HG03103 (cell line): ENCODE measurements at regions not wholly inside any gene's neighbourhood (a gene's known extent, or its start where the extent isn't known, plus 50 kb on each side); places are given as distances from the start of the nearest gene placed in this dataset.
A peak's percentile ranks its signal among the peaks of the same experiment; 100 is the strongest.
"Not testable (repeated sequence)": the region's sequence is repeated elsewhere in the genome, so short reads cannot be mapped to it uniquely, and the experiment has no call there.

Experiments
- ATAC-seq: cut with Tn5 transposase; IDR thresholded peaks from one replicate; pipeline ENCODE4 v1.9.1; 2021; ENCODE audit warnings: low read depth; ENCODE audit not compliant: unreplicated experiment

GRCh38 chr4:164262508-164262907, 491.4 kb upstream of the SMIM31 start:
- not testable (repeated sequence) for ATAC-seq

GRCh38 chr4:164277414-164277813, 476.5 kb upstream of the SMIM31 start:
- not testable (repeated sequence) for ATAC-seq

- ATAC-seq: no peak
Observed at GRCh38 chr4:164287173-164287572, 466.8 kb upstream of the SMIM31 start.

- ATAC-seq: no peak
Observed at GRCh38 chr4:164288578-164288977, 465.4 kb upstream of the SMIM31 start.

GRCh38 chr4:164293203-164293602, 460.7 kb upstream of the SMIM31 start:
- ATAC-seq: no peak

GRCh38 chr4:164293743-164294142, 460.2 kb upstream of the SMIM31 start:
- no peak for ATAC-seq

GRCh38 chr4:164301430-164301829, 452.5 kb upstream of the SMIM31 start:
- no peak for ATAC-seq

GRCh38 chr4:164304101-164304639, 449.8 kb upstream of the SMIM31 start:
- peak; percentile 73 for ATAC-seq

GRCh38 chr4:164304861-164305260, 449.1 kb upstream of the SMIM31 start:
- no peak for ATAC-seq

GRCh38 chr4:164307262-164307661, 446.7 kb upstream of the SMIM31 start:
- no peak for ATAC-seq

GRCh38 chr4:164312671-164313070, 441.3 kb upstream of the SMIM31 start:
- no peak for ATAC-seq

- no peak for ATAC-seq
Observed at GRCh38 chr4:164313853-164314252, 440.1 kb upstream of the SMIM31 start.

GRCh38 chr4:164318350-164318749, 435.6 kb upstream of the SMIM31 start:
- ATAC-seq: no peak

GRCh38 chr4:164319688-164320087, 434.2 kb upstream of the SMIM31 start:
- no peak for ATAC-seq

GRCh38 chr4:164320847-164321246, 433.1 kb upstream of the SMIM31 start:
- no peak for ATAC-seq

GRCh38 chr4:164326056-164326455, 427.9 kb upstream of the SMIM31 start:
- ATAC-seq: no peak

- no peak for ATAC-seq
Observed at GRCh38 chr4:164337219-164337944, 416.5 kb upstream of the SMIM31 start.

- no peak for ATAC-seq
Observed at GRCh38 chr4:164343472-164343976, 410.4 kb upstream of the SMIM31 start.

GRCh38 chr4:164345756-164346155, 408.2 kb upstream of the SMIM31 start:
- no peak for ATAC-seq

- no peak for ATAC-seq
Observed at GRCh38 chr4:164350061-164350460, 403.9 kb upstream of the SMIM31 start.

- ATAC-seq: not testable (repeated sequence)
Observed at GRCh38 chr4:164350716-164351115, 403.2 kb upstream of the SMIM31 start.

- ATAC-seq: no peak
Observed at GRCh38 chr4:164357957-164358356, 396.0 kb upstream of the SMIM31 start.
